Ammon's horn (tissue), 1 donor: ENCODE measurements at regions not wholly inside any gene's neighbourhood (a gene's known extent, or its start where the extent isn't known, plus 50 kb on each side); places are given as distances from the start of the nearest gene placed in this dataset.

ENCODE experiments used
- DNase-seq: peaks from one replicate; pipeline ENCODE4 v3.0.0-alpha.2; 2016; ENCODE audit warnings: low spot score

DNA sequence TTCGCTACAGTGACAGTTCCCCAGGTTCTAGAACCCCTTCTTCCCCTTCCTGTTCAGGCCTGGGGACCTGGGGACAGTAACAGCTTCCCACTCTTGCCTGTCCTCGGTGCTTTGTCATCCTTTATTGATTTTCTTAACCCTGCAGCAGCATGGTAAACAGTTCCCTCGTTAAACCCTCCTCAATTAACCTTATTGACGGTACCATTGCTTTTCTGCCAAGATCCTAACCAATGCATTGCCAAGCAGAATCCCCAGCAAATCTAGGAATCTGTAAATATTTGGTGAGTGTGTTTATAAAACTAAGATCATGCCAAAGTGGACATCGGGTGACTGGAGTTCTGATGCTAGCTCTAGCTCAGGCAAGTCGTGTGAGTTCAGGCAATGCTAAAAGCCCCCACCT is 99.6 kb upstream of the KAZN start:
- DNase-seq, result no peak

- no peak for DNase-seq
Measured at GRCh38 chr1:14499312-14500040, 99.0 kb upstream of the KAZN start.

DNA sequence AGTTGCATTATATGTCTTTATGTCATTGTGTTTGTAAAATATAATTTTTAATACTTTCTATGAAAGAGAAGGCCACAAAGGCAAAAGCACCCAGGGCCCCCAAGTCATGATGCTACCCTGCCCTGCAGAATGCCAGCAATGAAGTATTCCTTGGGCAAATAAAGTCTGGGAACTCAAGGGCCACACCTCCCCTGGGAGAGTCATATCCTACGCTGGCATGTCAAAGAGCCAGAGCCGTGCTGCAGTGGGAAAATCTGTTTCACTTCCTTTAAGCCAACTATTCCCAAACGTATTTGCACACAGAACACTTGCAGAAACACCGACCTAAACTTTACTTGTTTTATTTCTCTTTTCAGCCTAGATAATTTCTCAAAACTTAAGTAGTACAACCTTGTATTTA is 98.4 kb upstream of the KAZN start:
- no peak for DNase-seq

GRCh38 chr1:14500912-14501311 is 97.6 kb upstream of the KAZN start:
- no peak for DNase-seq

- DNase-seq, result no peak
Measured at GRCh38 chr1:14504517-14504916, 94.0 kb upstream of the KAZN start.

GRCh38 chr1:14506471-14507255 is 91.8 kb upstream of the KAZN start:
- no peak for DNase-seq

DNA sequence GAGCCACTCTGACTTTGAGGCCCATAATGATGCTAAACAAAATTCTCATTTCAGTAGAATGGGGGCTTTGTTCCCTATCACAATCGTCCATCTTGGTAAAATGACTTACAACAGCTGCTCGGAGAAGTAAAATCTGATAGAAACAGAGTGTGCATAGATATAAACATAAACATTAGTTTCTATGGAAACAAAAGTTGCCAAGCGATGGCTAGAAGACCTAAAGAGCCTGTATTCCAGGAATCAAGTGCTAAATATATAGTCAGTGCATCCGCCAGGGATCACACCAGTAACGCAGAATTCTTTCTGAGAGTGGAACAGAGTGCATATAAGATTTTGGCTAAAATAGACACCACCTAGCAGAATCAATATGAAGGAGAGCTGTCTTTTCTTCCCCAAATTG is 91.2 kb upstream of the KAZN start:
- no peak for DNase-seq

- no peak for DNase-seq
Measured at GRCh38 chr1:14508613-14509012, 89.9 kb upstream of the KAZN start.

DNA sequence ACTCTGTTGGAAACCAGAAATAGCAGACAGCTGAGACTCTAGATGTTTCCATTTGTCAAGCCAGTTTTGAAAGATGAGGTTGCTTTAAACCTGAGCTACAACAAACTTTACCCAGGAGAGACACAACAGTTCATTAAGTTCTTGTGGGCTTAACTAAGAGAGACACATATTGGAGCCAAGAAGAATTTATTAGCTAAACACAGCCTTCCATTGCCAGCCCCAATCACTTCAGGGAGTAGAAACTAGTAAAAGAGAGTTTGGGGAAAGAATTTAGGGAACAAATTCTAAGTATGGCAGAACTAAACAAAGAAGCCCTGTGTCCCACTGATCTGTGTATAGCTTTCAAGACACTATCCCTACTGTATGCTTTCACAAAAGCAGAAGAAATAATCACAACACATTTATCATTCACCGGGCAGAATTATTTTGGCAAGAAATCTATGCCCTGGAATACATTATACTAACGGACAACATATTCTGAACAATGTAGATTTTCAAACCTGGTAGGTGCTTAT is 87.3 kb upstream of the KAZN start:
- DNase-seq, result no peak

- DNase-seq, result no peak
Measured at GRCh38 chr1:14511796-14512585, 86.5 kb upstream of the KAZN start.

GRCh38 chr1:14513111-14513510 is 85.4 kb upstream of the KAZN start:
- no peak for DNase-seq

DNA sequence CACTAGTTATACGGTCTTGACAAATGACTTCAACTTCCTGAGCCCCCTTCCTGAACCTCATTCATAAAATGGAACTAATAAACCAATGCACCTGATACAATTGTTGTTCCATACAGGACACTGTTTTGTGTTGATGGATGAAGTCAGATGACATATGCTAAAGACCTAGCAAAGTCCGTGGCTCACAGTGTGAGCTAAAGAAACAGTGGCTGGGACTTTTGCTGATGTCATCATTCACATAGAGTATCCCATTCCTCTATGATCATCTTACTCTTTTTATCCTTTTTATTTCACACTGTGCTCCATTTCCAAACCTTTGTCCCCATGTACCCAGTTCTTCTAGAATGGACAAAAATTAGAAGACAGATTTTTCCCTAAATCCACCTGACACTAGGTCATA is 83.7 kb upstream of the KAZN start:
- no peak for DNase-seq

- no peak for DNase-seq
Measured at GRCh38 chr1:14516974-14517840, 81.3 kb upstream of the KAZN start.

GRCh38 chr1:14517841-14518180 is 80.7 kb upstream of the KAZN start:
- DNase-seq, result no peak

GRCh38 chr1:14519976-14520375 is 78.5 kb upstream of the KAZN start:
- DNase-seq, result no peak

GRCh38 chr1:14520514-14521163 is 77.8 kb upstream of the KAZN start:
- no peak for DNase-seq

DNA sequence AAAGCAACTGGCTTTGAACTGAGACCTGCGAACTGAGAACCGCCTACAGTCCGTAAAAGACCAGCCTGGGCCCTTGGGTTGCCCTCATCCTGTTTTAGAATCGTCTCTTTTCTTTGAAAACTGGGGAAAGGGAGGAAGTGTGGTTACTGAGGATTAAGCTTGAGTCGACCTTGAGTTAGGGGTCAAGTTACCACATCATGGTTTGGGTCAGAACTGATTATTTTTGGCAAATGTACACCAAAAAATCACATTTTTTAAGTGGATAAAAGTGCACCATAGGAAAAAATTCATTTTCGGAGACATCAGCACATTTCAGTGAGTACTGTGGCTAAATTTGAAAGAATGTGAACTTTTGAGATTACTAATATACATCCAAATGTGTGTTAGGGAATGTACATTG is 76.9 kb upstream of the KAZN start:
- DNase-seq, result no peak

- no peak for DNase-seq
Measured at GRCh38 chr1:14522077-14522925, 76.2 kb upstream of the KAZN start.

GRCh38 chr1:14522926-14523241 is 75.6 kb upstream of the KAZN start:
- no peak for DNase-seq

- DNase-seq, result no peak
Measured at GRCh38 chr1:14524826-14525636, 73.5 kb upstream of the KAZN start.
